SK-N-SH treated with all-trans-retinoic acid at 6 μM for 48 hours (cell line): ENCODE measurements at regions not wholly inside any gene's neighbourhood (a gene's known extent, or its start where the extent isn't known, plus 50 kb on each side); places are given as distances from the start of the nearest gene placed in this dataset.
A peak's percentile ranks its signal among the peaks of the same experiment; 100 is the strongest.

Source experiments
- ARNTL ChIP-seq: fragments of 450-650 bp; formaldehyde crosslinking; IDR thresholded peaks from 2 replicates; pipeline ENCODE4 v1.5.0; 2020; ENCODE audit warnings: low read depth, mild to moderate bottlenecking, moderate library complexity, borderline replicate concordance
- CSRNP3 ChIP-seq: fragments of 250-450 bp; sonication (Bioruptor Pico); IDR thresholded peaks from 2 replicates; pipeline ENCODE4 v1.5.1; 2021; ENCODE audit warnings: mild to moderate bottlenecking, moderate library complexity
- ESRRG ChIP-seq: fragments of 250-450 bp; sonication (Bioruptor Pico); IDR thresholded peaks from 2 replicates; pipeline ENCODE4 v1.6.1; 2021; ENCODE audit warnings: mild to moderate bottlenecking
- GLIS3 ChIP-seq: fragments of 250-450 bp; sonication (Bioruptor Pico); IDR thresholded peaks from 2 replicates; pipeline ENCODE4 v1.5.0; 2020; ENCODE audit warnings: mild to moderate bottlenecking, moderate library complexity
- ISL1 ChIP-seq: fragments of 250-450 bp; sonication (Bioruptor Pico); IDR thresholded peaks from 2 replicates; pipeline ENCODE4 v2.1.2; 2022; ENCODE audit warnings: mild to moderate bottlenecking, moderate library complexity
- OSR1 ChIP-seq: fragments of 250-450 bp; sonication (Bioruptor Pico); IDR thresholded peaks from 2 replicates; pipeline ENCODE4 v1.8.0; 2022; ENCODE audit warnings: moderate library complexity, mild to moderate bottlenecking, inconsistent platforms
- POU6F1 ChIP-seq: fragments of 250-450 bp; sonication (Bioruptor Pico); IDR thresholded peaks from 2 replicates; pipeline ENCODE4 v1.8.0; 2021; ENCODE audit warnings: low read depth, mild to moderate bottlenecking, moderate library complexity, borderline replicate concordance
- PPARA ChIP-seq: fragments of 250-450 bp; sonication (Bioruptor Pico); IDR thresholded peaks from 2 replicates; pipeline ENCODE4 v1.5.0; 2020; ENCODE audit warnings: mild to moderate bottlenecking, borderline replicate concordance
- RARB ChIP-seq: fragments of 250-450 bp; sonication (Bioruptor Pico); IDR thresholded peaks from 2 replicates; pipeline ENCODE4 v1.8.0; 2021; ENCODE audit warnings: mild to moderate bottlenecking, moderate library complexity
- TCF4 ChIP-seq: fragments of 250-450 bp; sonication (Bioruptor Pico); IDR thresholded peaks from 2 replicates; pipeline ENCODE4 v1.8.0; 2021; ENCODE audit warnings: mild to moderate bottlenecking, moderate library complexity, borderline replicate concordance
- TSHZ2 ChIP-seq: fragments of 250-450 bp; sonication (Bioruptor Pico); IDR thresholded peaks from 2 replicates; pipeline ENCODE4 v1.5.0; 2020; ENCODE audit warnings: mild to moderate bottlenecking, moderate library complexity
- ZFP30 ChIP-seq: fragments of 450-650 bp; formaldehyde crosslinking; IDR thresholded peaks from 2 replicates; pipeline ENCODE4 v1.5.0; 2022; ENCODE audit warnings: mild to moderate bottlenecking, moderate library complexity
- TF ChIP-seq, protein P1 (sequence below): fragments of 250-450 bp; sonication (Bioruptor Pico); IDR thresholded peaks from 2 replicates; pipeline ENCODE4 v1.8.0; 2020; ENCODE audit warnings: mild to moderate bottlenecking, moderate library complexity, borderline replicate concordance

- TF ChIP-seq TCF4 (no peak), OSR1 (CRISPR knock-in tag) (no peak), PPARA (CRISPR knock-in tag) (no peak), POU6F1 (CRISPR knock-in tag) (no peak), ISL1 (CRISPR knock-in tag) (no peak), ESRRG (CRISPR knock-in tag) (no peak), GLIS3 (CRISPR knock-in tag) (no peak), ZFP30 (CRISPR knock-in tag) (no peak), ARNTL (CRISPR knock-in tag) (no peak), CSRNP3 (CRISPR knock-in tag) (no peak), RARB (CRISPR knock-in tag) (no peak), TSHZ2 (CRISPR knock-in tag) (no peak)
- TF ChIP-seq, protein P1, sequence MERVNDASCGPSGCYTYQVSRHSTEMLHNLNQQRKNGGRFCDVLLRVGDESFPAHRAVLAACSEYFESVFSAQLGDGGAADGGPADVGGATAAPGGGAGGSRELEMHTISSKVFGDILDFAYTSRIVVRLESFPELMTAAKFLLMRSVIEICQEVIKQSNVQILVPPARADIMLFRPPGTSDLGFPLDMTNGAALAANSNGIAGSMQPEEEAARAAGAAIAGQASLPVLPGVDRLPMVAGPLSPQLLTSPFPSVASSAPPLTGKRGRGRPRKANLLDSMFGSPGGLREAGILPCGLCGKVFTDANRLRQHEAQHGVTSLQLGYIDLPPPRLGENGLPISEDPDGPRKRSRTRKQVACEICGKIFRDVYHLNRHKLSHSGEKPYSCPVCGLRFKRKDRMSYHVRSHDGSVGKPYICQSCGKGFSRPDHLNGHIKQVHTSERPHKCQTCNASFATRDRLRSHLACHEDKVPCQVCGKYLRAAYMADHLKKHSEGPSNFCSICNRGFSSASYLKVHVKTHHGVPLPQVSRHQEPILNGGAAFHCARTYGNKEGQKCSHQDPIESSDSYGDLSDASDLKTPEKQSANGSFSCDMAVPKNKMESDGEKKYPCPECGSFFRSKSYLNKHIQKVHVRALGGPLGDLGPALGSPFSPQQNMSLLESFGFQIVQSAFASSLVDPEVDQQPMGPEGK (CRISPR knock-in tag) = peak; percentile 71; the same call in 1 of the 2 replicates
Measured at GRCh38 chr1:59025201-59025600, 241.4 kb upstream of the JUN start.
